ENCODE measurements at regions not wholly inside any gene's neighbourhood (a gene's known extent, or its start where the extent isn't known, plus 50 kb on each side); places are given as distances from the start of the nearest gene placed in this dataset.
A peak's percentile ranks its signal among the peaks of the same experiment; 100 is the strongest.

GRCh38 chr6:138550346-138550767 lies 51.1 kb upstream of the NHSL1 start:
- DNase-seq (ENCODE audit: low spot score): no peak

GRCh38 chr6:138554146-138554545 lies 54.9 kb upstream of the NHSL1 start:
- DNase-seq (ENCODE audit: low spot score): no peak

DNA sequence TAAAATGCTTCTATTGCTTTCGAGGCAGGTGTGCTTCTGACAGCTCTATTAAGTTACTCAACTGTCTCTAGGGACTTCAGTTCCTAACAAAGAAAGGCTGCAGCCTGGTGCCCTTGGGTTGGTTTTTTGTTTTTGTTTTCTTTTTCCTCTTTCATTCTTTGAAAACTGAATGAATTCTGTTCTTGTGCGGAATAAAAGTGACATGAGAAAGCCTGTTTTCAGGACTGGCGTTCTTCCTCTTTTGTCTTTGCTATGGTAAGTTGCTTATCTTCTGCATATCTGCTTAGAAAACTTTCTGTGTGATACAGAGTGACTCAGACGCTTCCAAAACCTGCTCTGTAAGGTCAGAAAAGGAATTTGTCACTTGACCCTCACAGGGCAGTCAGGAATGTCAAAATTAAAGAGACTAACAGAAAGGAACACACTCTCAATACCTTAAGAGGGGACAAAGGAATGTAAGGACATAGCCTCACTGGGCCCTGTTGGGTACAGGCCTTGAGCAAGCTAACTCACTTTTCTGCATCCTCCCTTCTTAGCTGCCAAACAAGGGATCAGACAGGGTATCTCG lies 56.2 kb upstream of the NHSL1 start:
- DNase-seq (ENCODE audit: low spot score): peak; percentile 9

GRCh38 chr6:138557147-138557546 lies 57.9 kb upstream of the NHSL1 start:
- DNase-seq (ENCODE audit: low spot score): no peak

DNA sequence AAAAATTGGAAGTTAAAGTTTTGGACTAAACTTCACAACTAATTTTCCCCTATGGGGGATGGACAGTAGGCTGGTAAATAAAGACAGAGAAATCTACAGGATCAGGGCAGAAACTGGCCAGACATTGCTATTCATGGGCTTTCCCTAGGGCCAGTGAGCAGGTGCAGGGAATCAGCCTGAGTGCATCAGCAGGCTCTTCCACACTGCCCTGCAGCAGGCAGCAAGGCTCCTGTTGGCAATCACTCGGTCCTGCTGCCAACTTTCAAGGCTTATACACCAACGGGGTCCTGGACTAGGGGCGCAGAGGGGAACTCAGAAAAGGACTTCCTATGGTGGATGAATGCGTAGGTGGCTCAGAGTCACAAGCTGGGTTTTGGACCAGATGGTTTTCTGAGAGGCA lies 59.8 kb upstream of the NHSL1 start:
- DNase-seq (ENCODE audit: low spot score): no peak

DNA sequence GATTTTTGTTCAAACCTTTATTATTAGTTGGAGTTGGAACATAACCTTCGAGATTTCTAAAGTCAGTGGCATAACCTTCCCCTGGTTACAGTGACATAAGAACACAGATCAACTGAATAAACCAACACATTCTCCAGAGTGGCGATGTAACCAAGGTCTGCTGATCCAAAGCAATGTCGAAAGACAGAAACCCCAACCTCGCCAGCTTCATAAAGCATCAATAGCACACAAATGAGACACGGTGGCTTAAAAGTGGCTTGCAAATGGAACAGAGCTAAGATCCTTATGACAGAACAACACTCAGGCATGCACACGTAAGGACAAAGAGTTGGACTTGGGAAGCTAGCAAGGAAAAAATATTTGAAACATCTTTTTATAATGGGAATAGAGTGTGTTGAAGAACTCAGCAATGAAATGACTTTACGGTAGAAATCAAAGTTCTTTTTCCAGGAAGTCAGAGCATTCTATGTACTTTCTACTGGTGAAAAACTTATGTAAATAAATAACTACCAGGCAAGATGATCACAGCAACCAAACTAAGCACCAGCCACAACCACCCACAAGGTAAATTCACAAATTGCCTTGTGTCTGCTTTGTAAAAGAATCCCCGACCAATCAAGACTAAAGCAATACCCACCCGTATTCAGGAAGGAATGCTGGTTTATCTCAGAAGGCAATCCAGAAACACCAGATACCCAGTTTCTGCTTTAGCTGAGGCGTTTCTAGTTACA lies 61.0 kb upstream of the NHSL1 start:
- no peak for DNase-seq (ENCODE audit: low spot score)

GRCh38 chr6:138562691-138563090 lies 63.4 kb upstream of the NHSL1 start:
- DNase-seq (ENCODE audit: low spot score): no peak

DNA sequence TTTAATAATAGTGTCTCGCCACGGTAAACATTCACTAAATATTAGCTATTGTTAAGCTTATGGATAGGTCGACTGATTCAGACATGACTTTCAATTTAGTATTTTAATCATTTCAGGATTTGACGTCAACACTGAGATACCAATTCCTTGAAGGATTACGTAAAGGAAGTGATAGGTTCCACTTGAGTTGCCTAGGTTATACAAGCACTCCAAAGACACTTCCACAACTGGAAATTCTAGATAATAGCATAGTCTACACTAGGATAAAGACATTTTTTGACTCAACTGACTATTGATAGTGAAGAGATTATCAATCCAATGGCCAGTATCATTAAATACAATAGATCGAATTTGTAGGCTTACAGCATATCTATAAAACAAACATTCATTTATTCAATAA lies 63.9 kb upstream of the NHSL1 start:
- DNase-seq (ENCODE audit: low spot score): no peak

DNA sequence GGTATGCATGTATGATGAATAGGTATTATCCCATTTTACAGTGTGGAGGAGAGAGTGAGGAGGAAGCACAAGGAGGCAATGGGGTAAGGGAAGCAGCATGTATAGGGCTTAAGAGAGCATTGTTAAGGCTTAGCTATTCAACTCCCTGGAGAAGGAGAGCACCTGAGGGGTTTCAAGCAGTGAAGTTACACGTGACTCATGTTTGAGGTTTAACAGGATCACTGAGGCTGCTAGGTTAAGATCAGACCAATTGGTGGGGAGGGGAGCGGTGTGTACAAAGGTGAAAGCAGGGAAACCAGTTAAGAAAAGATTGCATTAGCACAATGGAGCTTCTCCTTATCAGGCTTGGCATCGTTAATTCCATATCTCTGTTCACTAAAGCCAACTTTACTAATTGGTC lies 64.4 kb upstream of the NHSL1 start:
- DNase-seq (ENCODE audit: low spot score): no peak

DNA sequence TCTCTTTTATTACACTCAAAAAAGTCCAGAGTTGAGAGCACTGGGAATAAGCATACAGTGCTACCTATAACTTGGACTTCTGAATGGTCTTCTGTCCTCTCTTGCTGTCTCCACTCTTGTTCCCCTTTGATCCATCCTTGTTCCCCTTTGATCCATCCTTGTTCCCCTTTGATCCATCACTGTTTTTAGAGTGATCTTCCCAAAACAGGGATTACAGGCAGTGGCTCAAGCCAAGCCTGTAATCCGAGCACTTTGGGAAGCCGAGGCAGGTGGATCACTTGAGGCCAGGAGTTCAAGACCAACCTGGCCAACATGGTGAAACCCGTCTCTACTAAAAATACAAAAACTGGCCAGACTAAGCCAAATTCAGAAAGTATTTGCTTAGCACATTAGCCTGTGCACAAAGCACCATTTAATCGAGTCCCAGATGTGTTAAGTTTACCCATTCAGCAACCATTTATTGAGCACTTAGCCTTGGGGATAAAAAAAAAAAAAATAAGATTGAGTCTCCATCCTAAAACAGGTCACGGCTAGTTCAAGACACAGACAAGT lies 65.0 kb upstream of the NHSL1 start:
- no peak for DNase-seq (ENCODE audit: low spot score)

- no peak for DNase-seq (ENCODE audit: low spot score)
Observed at GRCh38 chr6:138567052-138567451, 67.8 kb upstream of the NHSL1 start.

- no peak for DNase-seq (ENCODE audit: low spot score)
Observed at GRCh38 chr6:138568997-138569396, 69.7 kb upstream of the NHSL1 start.

GRCh38 chr6:138569554-138569953 lies 70.3 kb upstream of the NHSL1 start:
- DNase-seq (ENCODE audit: low spot score): no peak

DNA sequence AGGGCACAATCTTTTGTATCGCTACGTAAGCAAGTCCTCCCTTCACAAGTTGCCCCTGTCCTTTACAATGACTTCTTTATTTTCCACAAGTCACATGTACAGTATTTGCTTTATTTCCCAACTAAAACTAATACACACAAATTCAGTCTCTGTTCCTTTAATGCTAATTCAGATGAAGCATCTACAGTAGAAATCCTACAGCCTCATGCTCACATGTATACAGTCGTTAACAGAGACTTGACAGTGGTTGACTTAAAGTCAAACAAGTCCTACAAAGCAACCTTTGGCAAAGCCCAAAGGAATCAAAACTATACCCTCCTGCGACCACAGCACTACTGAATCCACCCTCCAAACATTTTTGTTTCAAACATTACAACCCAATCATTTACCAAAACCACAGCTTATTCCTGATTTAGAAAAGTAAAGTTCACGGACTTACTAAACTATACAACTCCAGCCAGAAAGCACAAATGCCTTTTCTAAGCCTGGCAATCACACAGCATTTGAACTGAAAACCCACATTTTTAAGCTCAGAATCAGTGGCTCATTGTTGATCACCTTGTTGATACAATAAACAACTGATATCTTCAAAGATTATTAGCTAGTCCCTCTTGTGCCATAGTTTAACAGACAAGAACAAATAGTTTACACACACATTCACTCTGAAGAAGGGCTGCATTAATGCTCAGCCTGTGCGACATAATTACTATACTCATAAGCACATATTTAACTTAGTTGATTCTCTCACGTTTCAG lies 70.9 kb upstream of the NHSL1 start:
- no peak for DNase-seq (ENCODE audit: low spot score)

- no peak for DNase-seq (ENCODE audit: low spot score)
Observed at GRCh38 chr6:138570725-138571029, 71.4 kb upstream of the NHSL1 start.

- no peak for DNase-seq (ENCODE audit: low spot score)
Observed at GRCh38 chr6:138571181-138571580, 71.9 kb upstream of the NHSL1 start.

GRCh38 chr6:138571585-138572166 lies 72.4 kb upstream of the NHSL1 start:
- DNase-seq (ENCODE audit: low spot score): no peak

DNA sequence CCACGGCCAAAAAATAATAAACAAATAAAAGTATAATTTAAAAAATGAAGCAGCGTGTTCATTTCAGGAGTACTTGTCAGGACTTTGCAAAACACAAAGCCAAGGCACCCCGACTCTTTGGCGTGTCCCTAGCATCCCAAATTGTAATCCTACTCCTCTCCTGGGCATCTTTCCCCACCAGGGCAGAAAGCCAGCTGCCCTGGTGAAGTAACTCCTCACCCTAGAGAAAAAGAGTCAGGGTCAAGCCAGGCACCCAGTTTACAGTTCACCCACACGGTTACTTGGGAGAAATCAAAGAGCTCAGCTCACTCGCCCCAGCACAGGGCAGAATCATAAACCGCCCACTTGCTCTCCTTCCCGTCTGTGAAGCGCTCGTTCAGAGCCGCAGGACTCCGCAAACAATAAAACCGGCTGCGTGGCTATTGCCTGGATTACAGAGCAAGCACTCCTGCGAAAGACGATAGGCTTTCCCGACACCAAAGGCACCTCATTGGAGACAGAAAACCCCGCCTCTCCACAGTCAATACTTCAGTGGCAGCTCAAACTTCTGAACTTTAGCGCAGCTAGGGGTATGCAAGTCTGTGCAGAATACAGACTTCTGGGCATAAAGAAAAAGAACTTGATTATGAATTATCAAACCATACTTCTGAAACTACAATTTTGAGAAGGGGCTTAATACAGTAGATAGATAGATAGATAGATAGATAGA lies 73.0 kb upstream of the NHSL1 start:
- no peak for DNase-seq (ENCODE audit: low spot score)

DNA sequence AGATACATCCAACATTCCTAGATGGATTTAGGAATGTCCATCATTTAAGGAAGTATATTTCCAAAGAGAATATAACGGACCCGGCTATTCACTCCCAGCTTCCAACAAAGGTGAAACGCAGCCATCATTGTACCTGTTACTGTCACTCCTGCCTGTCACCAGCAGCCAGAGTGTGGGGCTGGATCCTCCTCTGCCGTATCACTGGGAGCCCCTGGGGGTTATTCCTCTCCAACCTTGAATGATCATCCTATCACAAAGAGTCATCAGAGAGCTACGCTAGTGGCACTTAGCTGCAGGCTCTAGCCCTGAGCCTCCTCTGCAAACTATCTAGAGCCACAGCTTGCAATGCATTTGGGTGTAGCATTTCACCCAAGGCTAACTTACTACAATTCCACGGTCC lies 73.6 kb upstream of the NHSL1 start:
- DNase-seq (ENCODE audit: low spot score): no peak

- no peak for DNase-seq (ENCODE audit: low spot score)
Observed at GRCh38 chr6:138575257-138575656, 76.0 kb upstream of the NHSL1 start.

DNA sequence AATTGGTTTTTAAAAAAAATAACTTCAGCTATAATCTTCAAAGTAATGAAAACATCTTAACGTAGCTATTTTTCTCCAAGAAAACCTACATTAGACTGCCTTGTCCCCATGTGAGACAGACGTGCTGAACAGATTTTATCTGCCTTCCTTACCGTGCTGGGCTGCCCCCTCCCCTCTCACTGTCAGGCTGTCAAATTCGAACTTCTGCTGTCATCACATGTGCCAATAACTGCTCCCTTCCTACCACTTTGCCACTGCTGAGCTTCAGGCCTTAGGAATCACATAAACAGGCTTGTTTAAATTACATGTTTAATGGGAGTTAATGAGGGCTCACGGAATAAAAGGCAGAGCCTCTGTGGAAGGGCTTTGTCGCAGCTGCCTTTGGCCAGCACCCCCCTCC lies 77.0 kb upstream of the NHSL1 start:
- DNase-seq (ENCODE audit: low spot score): no peak

Measured in NAMALWA (cell line).